ENCODE measurements at regions not wholly inside any gene's neighbourhood (a gene's known extent, or its start where the extent isn't known, plus 50 kb on each side); places are given as distances from the start of the nearest gene placed in this dataset.

DNA sequence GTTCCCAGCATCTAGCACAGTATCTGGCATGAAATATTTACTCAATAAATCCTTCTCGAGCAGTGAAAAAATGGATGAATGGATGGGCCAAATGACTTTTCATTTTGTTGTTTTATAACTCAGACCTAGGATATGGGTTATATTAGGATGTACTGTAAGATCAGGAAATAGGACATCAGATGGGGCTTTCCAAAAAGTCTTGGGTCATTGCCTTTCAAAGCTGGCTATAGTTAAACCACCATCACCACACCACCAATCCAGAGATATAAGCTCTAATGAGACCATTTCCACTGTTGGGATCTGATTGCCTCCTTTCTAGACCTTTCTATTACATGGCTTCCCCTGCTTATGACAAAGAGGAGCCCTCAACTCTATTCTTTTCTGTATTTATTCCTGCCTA, 525.0 kb upstream of the TCF4 start:
- Histone ChIP-seq H2BK120ac (replicated peaks; ENCODE audit: low read depth, low read length) (no peak overlapping the region), H2BK15ac (ENCODE audit: low read length) (no peak overlapping the region), H3K14ac (ENCODE audit: insufficient read length) (no peak overlapping the region), H3K4me2 (ENCODE audit: insufficient read depth in 1 of 2, low read depth in 2 of 2, low read length in 2 of 2) (no peak overlapping the region), H2BK12ac (ENCODE audit: low read depth, low read length) (no peak overlapping the region), H2AFZ (ENCODE audit: low read length) (no peak overlapping the region), H3K27ac (ENCODE audit: low read depth, low read length) (no peak overlapping the region), H2AK5ac (ENCODE audit: low read depth, low read length) (no peak overlapping the region), H3K9ac (replicated peaks in 1 of 4; ENCODE audit: extremely low read depth in 1 of 4, low read depth in 3 of 4, low read length in 3 of 4) (no peak overlapping the region), H2BK5ac (ENCODE audit: low read depth, low read length) (no peak overlapping the region), H4K91ac (replicated peaks; ENCODE audit: insufficient read length, low read length) (no peak overlapping the region), H3K23me2 (ENCODE audit: low read depth, low read length) (no peaks in the 10 kb centered on the region), H3K79me1 (ENCODE audit: low read depth, low read length) (no peaks in the 10 kb centered on the region), H3K4me1 (replicated peaks in 1 of 4; ENCODE audit: control insufficient read depth in 3 of 4, insufficient read depth in 4 of 4, low read length in 3 of 4) (peaks cover 0 to 5% (median 2%) of the 10 kb centered on the region in 4 experiments; a peak in 2 of 7 replicates), H3K27me3 (replicated peaks in 1 of 4; ENCODE audit: control insufficient read depth in 3 of 4, extremely low read depth in 1 of 4, insufficient read depth in 3 of 4, low read length in 3 of 4) (no peaks in the 10 kb centered on the region), H4K5ac (ENCODE audit: insufficient read length, low read depth, low read length) (no peak overlapping the region), H3K9me3 (ENCODE audit: insufficient read depth in 2 of 2, low read depth in 1 of 2, low read length in 1 of 2) (no peaks in the 10 kb centered on the region), H2BK20ac (ENCODE audit: low read length) (no peak overlapping the region), H3K4ac (replicated peaks; ENCODE audit: insufficient read length, low read depth, low read length) (no peak overlapping the region), H3K56ac (replicated peaks; ENCODE audit: insufficient read length, low read depth, low read length) (no peak overlapping the region), H3K79me2 (ENCODE audit: control insufficient read depth in 1 of 2, insufficient read depth in 2 of 2, low read length in 2 of 2) (no peaks in the 10 kb centered on the region), H3K23ac (ENCODE audit: insufficient read length) (no peak overlapping the region), H3K36me3 (ENCODE audit: control insufficient read depth in 2 of 4, insufficient read depth in 4 of 4, low read length in 3 of 4) (no peaks in the 10 kb centered on the region), H3K4me3 (ENCODE audit: extremely low read depth in 1 of 4, insufficient read depth in 2 of 4, low read depth in 3 of 4, low read length in 4 of 4) (no peak overlapping the region), H4K20me1 (replicated peaks in 1 of 2; ENCODE audit: control insufficient read depth in 1 of 2, insufficient read depth in 2 of 2, low read length in 2 of 2) (no peaks in the 10 kb centered on the region), H4K8ac (ENCODE audit: extremely low read depth, insufficient read depth, low read length) (no peak overlapping the region), H3K18ac (ENCODE audit: extremely low read depth, low read length) (no peak overlapping the region)
- CTCF ChIA-PET (ENCODE audit: partially characterized antibody), result no interaction called here
- WGBS, 2 experiments (ENCODE audit: extremely low coverage in 1 of 2, insufficient coverage in 1 of 2, insufficient read length in 1 of 2, insufficient replicate concordance in 2 of 2, low coverage in 1 of 2, low lambda C conversion rate in 2 of 2, missing lambda C conversion rate in 1 of 2), result 89% methylated on average over 1 of the region's 1 CpG; no CpG with 5 or more reads in 1 of the 2 experiments
- no peak for FAIRE-seq
- DNase-seq (ENCODE audit: low read depth in 1 of 2, low spot score in 2 of 2), result no peak
- no peak for TF ChIP-seq TBP (IDR thresholded peaks at IDR 0.05; ENCODE audit: low read depth, low read length)
- TF ChIP-seq ASH2L (IDR thresholded peaks at IDR 0.05; ENCODE audit: low read length), result no peak
- no peak for TF ChIP-seq CBX5 (IDR thresholded peaks at IDR 0.05; ENCODE audit: low read depth, low read length)
- TF ChIP-seq TEAD4 (IDR thresholded peaks at IDR 0.05; ENCODE audit: low read depth, low read length), result no peak
- TF ChIP-seq EP300 (IDR thresholded peaks at IDR 0.05; ENCODE audit: borderline replicate concordance in 1 of 2, low read depth in 2 of 2, low read length in 2 of 2), result no peak
- no peak for TF ChIP-seq SP2 (IDR thresholded peaks at IDR 0.05; ENCODE audit: low read length)
- TF ChIP-seq RNF2 (IDR thresholded peaks at IDR 0.05; ENCODE audit: borderline replicate concordance, low read depth, low read length, missing control alignments, poor library complexity, severe bottlenecking), result no peak
- no peak for TF ChIP-seq POU5F1 (IDR thresholded peaks at IDR 0.05; ENCODE audit: low read depth, low read length)
- TF ChIP-seq TAF1 (IDR thresholded peaks at IDR 0.05; ENCODE audit: low read depth, low read length), result no peak
- no peak for TF ChIP-seq KDM1A (IDR thresholded peaks at IDR 0.05; ENCODE audit: borderline replicate concordance, low read length)
- TF ChIP-seq GABPA (IDR thresholded peaks at IDR 0.05; ENCODE audit: borderline replicate concordance, insufficient read depth, low read length), result no peak
- POLR2A ChIA-PET (ENCODE audit: partially characterized antibody), result no interaction called here

Data from H1 (cell line).